ENCODE measurements at regions not wholly inside any gene's neighbourhood (a gene's known extent, or its start where the extent isn't known, plus 50 kb on each side); places are given as distances from the start of the nearest gene placed in this dataset.

GRCh38 chr9:106619211-106619610 is 243.8 kb upstream of the ZNF462 start:
- TF ChIP-seq CTCF (IDR thresholded peaks at IDR 0.05) (no peak), EP300 (IDR thresholded peaks at IDR 0.05) (no peak), POLR2AphosphoS5 (IDR thresholded peaks at IDR 0.05) (no peak), POLR2A (IDR thresholded peaks at IDR 0.05) (no peak)
